CD14-positive monocyte (primary cell): ENCODE measurements at regions not wholly inside any gene's neighbourhood (a gene's known extent, or its start where the extent isn't known, plus 50 kb on each side); places are given as distances from the start of the nearest gene placed in this dataset.

Experiments used
- DNase-seq, 3 donors: peaks; one replicate each; pipeline ENCODE4 v3.0.0-alpha.2; 2011 to 2022
- H2AFZ ChIP-seq: 2 replicates; pipeline ENCODE4 v1.6.0; 2012; ENCODE audit warnings: mild to moderate bottlenecking, low read depth, low read length, inconsistent platforms; ENCODE audit not compliant: insufficient read depth, poor library complexity, severe bottlenecking
- H3K27ac ChIP-seq, 2 donors: 1 replicate in 1 of 2; 2 replicates in 1 of 2; pipeline ENCODE4 v1.5.1; 2012 to 2013; ENCODE audit warnings: low read length in 2 of 2, control low read depth in 1 of 2, inconsistent platforms in 1 of 2, low read depth in 1 of 2, mild to moderate bottlenecking in 1 of 2
- H3K27me3 ChIP-seq, 2 donors: one replicate each; pipeline versions ENCODE4 v1.6.0 to v1.6.1; 2011 to 2013; ENCODE audit warnings: low read length in 2 of 2; ENCODE audit not compliant: control insufficient read depth in 2 of 2, insufficient read depth in 2 of 2
- H3K36me3 ChIP-seq, 2 donors: replicated peaks in 1 of 2; 1 replicate in 1 of 2; 2 replicates in 1 of 2; pipeline versions ENCODE4 v1.5.1 to v1.6.1; 2012 to 2013; ENCODE audit warnings: low read length in 2 of 2, control low read depth in 1 of 2, inconsistent platforms in 1 of 2, mild to moderate bottlenecking in 1 of 2; ENCODE audit not compliant: insufficient read depth in 2 of 2, control insufficient read depth in 1 of 2
- H3K4me1 ChIP-seq, 2 donors: 1 replicate in 1 of 2; 2 replicates in 1 of 2; pipeline versions ENCODE4 v1.5.1 to v1.6.1; 2012 to 2013; ENCODE audit warnings: low read length in 2 of 2, control low read depth in 1 of 2, inconsistent platforms in 1 of 2, mild to moderate bottlenecking in 1 of 2, moderate library complexity in 1 of 2; ENCODE audit not compliant: insufficient read depth in 2 of 2, control insufficient read depth in 1 of 2
- H3K4me2 ChIP-seq: replicated peaks from 2 replicates; pipeline ENCODE3; 2012; ENCODE audit warnings: low read length, moderate library complexity, mild to moderate bottlenecking; ENCODE audit not compliant: poor library complexity, severe bottlenecking; ENCODE audit errors: extremely low read depth
- H3K4me3 ChIP-seq, 3 experiments: fragments of 200-600 bp in 1 of 3; sonication (generic) in 1 of 3; replicated peaks in 1 of 3; 1 replicate in 2 of 3; 2 replicates in 1 of 3; pipeline ENCODE4 v1.5.1; 2011 to 2013; ENCODE audit warnings: low read length in 3 of 3, mild to moderate bottlenecking in 3 of 3, control low read depth in 2 of 3, low read depth in 2 of 3, inconsistent platforms in 1 of 3, moderate library complexity in 1 of 3
- H3K79me2 ChIP-seq: 2 replicates; pipeline ENCODE4 v1.6.0; 2012; ENCODE audit warnings: mild to moderate bottlenecking, control low read depth, inconsistent platforms, low read length, moderate library complexity; ENCODE audit not compliant: insufficient read depth
- H3K9ac ChIP-seq: 2 replicates; pipeline ENCODE4 v1.6.0; 2017; ENCODE audit warnings: low read length, mild to moderate bottlenecking; ENCODE audit not compliant: insufficient read depth, poor library complexity, severe bottlenecking
- H3K9me3 ChIP-seq, 2 donors: replicated peaks in 1 of 2; 1 replicate in 1 of 2; 2 replicates in 1 of 2; pipeline versions ENCODE4 v1.5.1 to v1.6.1; 2012 to 2013; ENCODE audit warnings: low read length in 2 of 2, control low read depth in 1 of 2; ENCODE audit not compliant: control insufficient read depth in 1 of 2, insufficient read depth in 1 of 2
- H4K20me1 ChIP-seq: 2 replicates; pipeline ENCODE4 v1.6.0; 2012; ENCODE audit warnings: mild to moderate bottlenecking, low read length, control low read depth, moderate library complexity; ENCODE audit not compliant: insufficient read depth
- H3K27ac Mint-ChIP-seq, 7 donors: one replicate each; pipeline ENCODE4 v1.8.0; 2020; ENCODE audit warnings: mild to moderate bottlenecking in 7 of 7, mixed read lengths in 7 of 7, moderate library complexity in 6 of 7, inconsistent platforms in 2 of 7
- H3K27me3 Mint-ChIP-seq, 3 donors: one replicate each; pipeline ENCODE4 v1.8.0; 2021 to 2022; ENCODE audit warnings: low read depth in 3 of 3, mild to moderate bottlenecking in 3 of 3, mixed read lengths in 3 of 3, moderate library complexity in 3 of 3, inconsistent platforms in 1 of 3
- H3K36me3 Mint-ChIP-seq, 2 donors: one replicate each; pipeline ENCODE4 v1.8.0; 2020; ENCODE audit warnings: mixed read lengths in 2 of 2, inconsistent platforms in 1 of 2, mild to moderate bottlenecking in 1 of 2
- H3K4me1 Mint-ChIP-seq: one replicate; pipeline ENCODE4 v1.8.0; 2020; ENCODE audit warnings: mild to moderate bottlenecking, mixed read lengths
- H3K4me3 Mint-ChIP-seq, 2 donors: one replicate each; pipeline ENCODE4 v1.8.0; 2020; ENCODE audit warnings: mild to moderate bottlenecking in 2 of 2, mixed read lengths in 2 of 2, moderate library complexity in 1 of 2
- H3K9me3 Mint-ChIP-seq, 7 donors: one replicate each; pipeline ENCODE4 v1.8.0; 2020 to 2022; ENCODE audit warnings: mixed read lengths in 7 of 7, mild to moderate bottlenecking in 6 of 7, moderate library complexity in 6 of 7, inconsistent platforms in 2 of 7
- WGBS: methylation state at CpG from one replicate; pipeline ENCODE4 v1.1.5; 2013; ENCODE audit warnings: missing lambda C conversion rate; ENCODE audit not compliant: insufficient coverage; 5-methylcytosine and 5-hydroxymethylcytosine counted together
- intact Hi-C, 2 donors: fragments of 100-400 bp; cut with micrococcal nuclease; formaldehyde crosslinking; loops; one replicate each; pipeline versions ENCODE4 v1.15.0 to v1.15.1; 2023
- TF ChIP-seq, protein P1 (sequence below): fragments of 200-600 bp; IDR thresholded peaks from one replicate; pipeline ENCODE4 v1.8.0; 2022; ENCODE audit warnings: antibody characterized with exemption, mild to moderate bottlenecking

- no peak overlapping the region for H3K4me3 ChIP-seq
- intact Hi-C loops, result no loop called here
- H2AFZ ChIP-seq, result no peak overlapping the region
- H3K36me3 ChIP-seq, result no peaks in the 10 kb centered on the region
- H3K4me1 ChIP-seq, result no peaks in the 10 kb centered on the region
- DNase-seq, result no peak
- H3K27me3 ChIP-seq, result no peaks in the 10 kb centered on the region
- Mint-ChIP-seq H3K9me3 (peaks cover 0 to 3% (median 1%) of the 10 kb centered on the region in 7 donors), H3K27ac (no peak overlapping the region), H3K4me1 (no peaks in the 10 kb centered on the region), H3K27me3 (peaks cover 0 to 1% (median 0%) of the 10 kb centered on the region in 3 donors), H3K36me3 (no peaks in the 10 kb centered on the region), H3K4me3 (no peak overlapping the region)
- no peak overlapping the region for H3K4me2 ChIP-seq
- TF ChIP-seq, protein P1, sequence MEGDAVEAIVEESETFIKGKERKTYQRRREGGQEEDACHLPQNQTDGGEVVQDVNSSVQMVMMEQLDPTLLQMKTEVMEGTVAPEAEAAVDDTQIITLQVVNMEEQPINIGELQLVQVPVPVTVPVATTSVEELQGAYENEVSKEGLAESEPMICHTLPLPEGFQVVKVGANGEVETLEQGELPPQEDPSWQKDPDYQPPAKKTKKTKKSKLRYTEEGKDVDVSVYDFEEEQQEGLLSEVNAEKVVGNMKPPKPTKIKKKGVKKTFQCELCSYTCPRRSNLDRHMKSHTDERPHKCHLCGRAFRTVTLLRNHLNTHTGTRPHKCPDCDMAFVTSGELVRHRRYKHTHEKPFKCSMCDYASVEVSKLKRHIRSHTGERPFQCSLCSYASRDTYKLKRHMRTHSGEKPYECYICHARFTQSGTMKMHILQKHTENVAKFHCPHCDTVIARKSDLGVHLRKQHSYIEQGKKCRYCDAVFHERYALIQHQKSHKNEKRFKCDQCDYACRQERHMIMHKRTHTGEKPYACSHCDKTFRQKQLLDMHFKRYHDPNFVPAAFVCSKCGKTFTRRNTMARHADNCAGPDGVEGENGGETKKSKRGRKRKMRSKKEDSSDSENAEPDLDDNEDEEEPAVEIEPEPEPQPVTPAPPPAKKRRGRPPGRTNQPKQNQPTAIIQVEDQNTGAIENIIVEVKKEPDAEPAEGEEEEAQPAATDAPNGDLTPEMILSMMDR, result no peak
- WGBS, result no CpG with 5 or more reads among the region's 2 CpGs
- H3K9me3 ChIP-seq, result no peaks in the 10 kb centered on the region
- H3K79me2 ChIP-seq, result no peaks in the 10 kb centered on the region
- H3K9ac ChIP-seq, result no peak overlapping the region
- no peaks in the 10 kb centered on the region for H4K20me1 ChIP-seq
- no peak overlapping the region for H3K27ac ChIP-seq
Observed at GRCh38 chr6:140252099-140252498, 877.7 kb upstream of the CITED2 start.

- no peak overlapping the region for H3K9ac ChIP-seq
- no peak overlapping the region for H3K27ac ChIP-seq
- intact Hi-C loops, result no loop called here
- H3K4me2 ChIP-seq, result no peak overlapping the region
- DNase-seq, result no peak
- Mint-ChIP-seq H3K27ac (no peak overlapping the region), H3K4me1 (no peaks in the 10 kb centered on the region), H3K36me3 (no peaks in the 10 kb centered on the region), H3K27me3 (peaks cover 0 to 1% (median 0%) of the 10 kb centered on the region in 3 donors), H3K9me3 (peaks cover 0 to 10% (median 8%) of the 10 kb centered on the region in 7 donors), H3K4me3 (no peak overlapping the region)
- no peaks in the 10 kb centered on the region for H4K20me1 ChIP-seq
- H3K36me3 ChIP-seq, result no peaks in the 10 kb centered on the region
- 100% methylated on average over 2 of the region's 8 CpGs for WGBS
- H3K9me3 ChIP-seq, result no peaks in the 10 kb centered on the region
- H3K4me1 ChIP-seq, result no peaks in the 10 kb centered on the region
- no peak overlapping the region for H3K4me3 ChIP-seq
- H2AFZ ChIP-seq, result no peak overlapping the region
- no peaks in the 10 kb centered on the region for H3K27me3 ChIP-seq
- TF ChIP-seq, protein P1, result no peak
- H3K79me2 ChIP-seq, result no peaks in the 10 kb centered on the region
Observed at GRCh38 chr6:140245296-140246040, 871.0 kb upstream of the CITED2 start.
